ENCODE measurements at regions not wholly inside any gene's neighbourhood (a gene's known extent, or its start where the extent isn't known, plus 50 kb on each side); places are given as distances from the start of the nearest gene placed in this dataset.

GRCh38 chr9:82799286-82799685 lies 263.7 kb downstream of the RASEF start:
- TF ChIP-seq CTCF (IDR thresholded peaks at IDR 0.05) (no peak), POLR2A (IDR thresholded peaks at IDR 0.05) (no peak), POLR2AphosphoS5 (IDR thresholded peaks at IDR 0.05) (no peak)
